NB4 (cell line): ENCODE measurements at regions not wholly inside any gene's neighbourhood (a gene's known extent, or its start where the extent isn't known, plus 50 kb on each side); places are given as distances from the start of the nearest gene placed in this dataset.
"Not testable (repeated sequence)": the region's sequence is repeated elsewhere in the genome, so short reads cannot be mapped to it uniquely, and the experiment has no call there.

Source experiments
- MYC ChIP-seq: IDR thresholded peaks from 2 replicates; pipeline ENCODE4 v1.6.1; 2011; ENCODE audit warnings: low read depth, low read length
- POLR2A ChIP-seq: IDR thresholded peaks from 2 replicates; pipeline ENCODE4 v1.6.1; 2011; ENCODE audit warnings: mild to moderate bottlenecking; ENCODE audit not compliant: insufficient read length; ENCODE audit errors: extremely low read depth
- TF ChIP-seq, protein P1 (sequence below): IDR thresholded peaks from one replicate; pipeline ENCODE4 v1.5.1; 2012; ENCODE audit warnings: low read depth, low read length

DNA sequence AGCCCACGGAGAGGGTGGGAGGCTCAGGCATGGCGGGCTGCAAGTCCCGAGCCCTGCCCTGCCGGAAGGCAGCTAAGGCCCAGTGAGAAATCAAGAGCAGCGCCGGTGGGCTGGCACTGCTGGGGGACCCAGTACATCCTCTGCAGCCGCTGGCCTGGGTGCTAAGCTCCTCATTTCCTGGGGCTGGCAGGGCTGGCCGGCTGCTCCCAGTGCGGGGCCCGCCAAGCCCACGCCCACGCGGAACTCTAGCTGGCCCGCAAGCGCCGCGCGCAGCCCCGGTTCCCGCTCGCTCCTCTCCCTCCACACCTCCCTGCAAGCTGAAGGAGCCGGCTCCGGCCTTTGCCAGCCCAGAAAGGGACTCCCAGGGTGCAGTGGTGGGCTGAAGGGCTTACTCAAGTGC, 52.7 kb upstream of the RNF182 start:
- TF ChIP-seq, protein P1, sequence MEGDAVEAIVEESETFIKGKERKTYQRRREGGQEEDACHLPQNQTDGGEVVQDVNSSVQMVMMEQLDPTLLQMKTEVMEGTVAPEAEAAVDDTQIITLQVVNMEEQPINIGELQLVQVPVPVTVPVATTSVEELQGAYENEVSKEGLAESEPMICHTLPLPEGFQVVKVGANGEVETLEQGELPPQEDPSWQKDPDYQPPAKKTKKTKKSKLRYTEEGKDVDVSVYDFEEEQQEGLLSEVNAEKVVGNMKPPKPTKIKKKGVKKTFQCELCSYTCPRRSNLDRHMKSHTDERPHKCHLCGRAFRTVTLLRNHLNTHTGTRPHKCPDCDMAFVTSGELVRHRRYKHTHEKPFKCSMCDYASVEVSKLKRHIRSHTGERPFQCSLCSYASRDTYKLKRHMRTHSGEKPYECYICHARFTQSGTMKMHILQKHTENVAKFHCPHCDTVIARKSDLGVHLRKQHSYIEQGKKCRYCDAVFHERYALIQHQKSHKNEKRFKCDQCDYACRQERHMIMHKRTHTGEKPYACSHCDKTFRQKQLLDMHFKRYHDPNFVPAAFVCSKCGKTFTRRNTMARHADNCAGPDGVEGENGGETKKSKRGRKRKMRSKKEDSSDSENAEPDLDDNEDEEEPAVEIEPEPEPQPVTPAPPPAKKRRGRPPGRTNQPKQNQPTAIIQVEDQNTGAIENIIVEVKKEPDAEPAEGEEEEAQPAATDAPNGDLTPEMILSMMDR: not testable (repeated sequence)
- not testable (repeated sequence) for TF ChIP-seq POLR2A, MYC
